ENCODE measurements at regions not wholly inside any gene's neighbourhood (a gene's known extent, or its start where the extent isn't known, plus 50 kb on each side); places are given as distances from the start of the nearest gene placed in this dataset.

GRCh38 chr13:76035711-76036110 is 399.6 kb downstream of the LMO7 start:
- Histone ChIP-seq H3K4me1 (replicated peaks in 1 of 4; ENCODE audit: control insufficient read depth in 3 of 4, insufficient read depth in 4 of 4, low read length in 3 of 4) (no peaks in the 10 kb centered on the region), H2BK15ac (ENCODE audit: low read length) (no peak overlapping the region), H2AFZ (ENCODE audit: low read length) (no peak overlapping the region), H3K4me3 (ENCODE audit: extremely low read depth in 1 of 4, insufficient read depth in 2 of 4, low read depth in 3 of 4, low read length in 4 of 4) (no peak overlapping the region), H3K36me3 (ENCODE audit: control insufficient read depth in 2 of 4, insufficient read depth in 4 of 4, low read length in 3 of 4) (no peaks in the 10 kb centered on the region), H3K27ac (ENCODE audit: low read depth, low read length) (no peak overlapping the region), H3K79me2 (ENCODE audit: control insufficient read depth in 1 of 2, insufficient read depth in 2 of 2, low read length in 2 of 2) (no peaks in the 10 kb centered on the region), H4K91ac (replicated peaks; ENCODE audit: insufficient read length, low read length) (no peak overlapping the region), H3K23me2 (ENCODE audit: low read depth, low read length) (no peaks in the 10 kb centered on the region), H3K4me2 (ENCODE audit: insufficient read depth in 1 of 2, low read depth in 2 of 2, low read length in 2 of 2) (no peak overlapping the region), H3K9ac (replicated peaks in 1 of 4; ENCODE audit: extremely low read depth in 1 of 4, low read depth in 3 of 4, low read length in 3 of 4) (no peak overlapping the region), H2BK20ac (ENCODE audit: low read length) (no peak overlapping the region), H4K8ac (ENCODE audit: extremely low read depth, insufficient read depth, low read length) (no peak overlapping the region), H3K56ac (replicated peaks; ENCODE audit: insufficient read length, low read depth, low read length) (no peak overlapping the region), H3K27me3 (replicated peaks in 1 of 4; ENCODE audit: control insufficient read depth in 3 of 4, extremely low read depth in 1 of 4, insufficient read depth in 3 of 4, low read length in 3 of 4) (no peaks in the 10 kb centered on the region), H2BK120ac (replicated peaks; ENCODE audit: low read depth, low read length) (no peak overlapping the region), H2BK5ac (ENCODE audit: low read depth, low read length) (no peak overlapping the region), H3K23ac (ENCODE audit: insufficient read length) (no peak overlapping the region), H3K9me3 (ENCODE audit: insufficient read depth in 2 of 2, low read depth in 1 of 2, low read length in 1 of 2) (no peaks in the 10 kb centered on the region), H3K79me1 (ENCODE audit: low read depth, low read length) (no peaks in the 10 kb centered on the region), H2BK12ac (ENCODE audit: low read depth, low read length) (no peak overlapping the region), H2AK5ac (ENCODE audit: low read depth, low read length) (no peak overlapping the region), H4K20me1 (replicated peaks in 1 of 2; ENCODE audit: control insufficient read depth in 1 of 2, insufficient read depth in 2 of 2, low read length in 2 of 2) (no peaks in the 10 kb centered on the region), H3K4ac (replicated peaks; ENCODE audit: insufficient read length, low read depth, low read length) (no peak overlapping the region), H3K18ac (ENCODE audit: extremely low read depth, low read length) (no peak overlapping the region), H4K5ac (ENCODE audit: insufficient read length, low read depth, low read length) (no peak overlapping the region), H3K14ac (ENCODE audit: insufficient read length) (no peak overlapping the region)
- DNase-seq (ENCODE audit: low read depth in 1 of 2, low spot score in 2 of 2) (no peak), FAIRE-seq (no peak)
- WGBS, 2 experiments (ENCODE audit: extremely low coverage in 1 of 2, insufficient coverage in 1 of 2, insufficient read length in 1 of 2, insufficient replicate concordance in 2 of 2, low coverage in 1 of 2, low lambda C conversion rate in 2 of 2, missing lambda C conversion rate in 1 of 2), result 100% methylated on average over 1 of the region's 1 CpG; no CpG with 5 or more reads in 1 of the 2 experiments
- TF ChIP-seq SIRT6 (IDR thresholded peaks at IDR 0.05; ENCODE audit: low read length), result no peak
- TF ChIP-seq, protein P1, sequence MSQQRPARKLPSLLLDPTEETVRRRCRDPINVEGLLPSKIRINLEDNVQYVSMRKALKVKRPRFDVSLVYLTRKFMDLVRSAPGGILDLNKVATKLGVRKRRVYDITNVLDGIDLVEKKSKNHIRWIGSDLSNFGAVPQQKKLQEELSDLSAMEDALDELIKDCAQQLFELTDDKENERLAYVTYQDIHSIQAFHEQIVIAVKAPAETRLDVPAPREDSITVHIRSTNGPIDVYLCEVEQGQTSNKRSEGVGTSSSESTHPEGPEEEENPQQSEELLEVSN (IDR thresholded peaks at IDR 0.05), result no peak
- CTCF ChIA-PET (ENCODE audit: partially characterized antibody), result interaction anchor here (1.2 to 4.7 kb wide), 4 partner anchors 17 to 437 kb away, joined by 3 to 46 read pairs (median 16); no protein-coding TSS in a partner anchor
- POLR2A ChIA-PET (ENCODE audit: partially characterized antibody), result no interaction called here

Measured in H1 (cell line).